D721Med (cell line): ENCODE measurements at regions not wholly inside any gene's neighbourhood (a gene's known extent, or its start where the extent isn't known, plus 50 kb on each side); places are given as distances from the start of the nearest gene placed in this dataset.

Source experiments
- DNase-seq: peaks from one replicate; pipeline ENCODE4 v3.0.0; 2011; ENCODE audit warnings: low spot score; ENCODE audit not compliant: insufficient read length
- FAIRE-seq: peaks from 2 replicates; lab custom pipeline; 2011; peaks lifted over from hg19 to GRCh38; lab: Jason Lieb, UNC
- TF ChIP-seq, protein P1 (sequence below): IDR thresholded peaks from 2 replicates; pipeline ENCODE4 v1.5.1; 2012; ENCODE audit warnings: mild to moderate bottlenecking, control low read depth; ENCODE audit not compliant: insufficient read depth; ENCODE audit errors: missing control alignments

DNA sequence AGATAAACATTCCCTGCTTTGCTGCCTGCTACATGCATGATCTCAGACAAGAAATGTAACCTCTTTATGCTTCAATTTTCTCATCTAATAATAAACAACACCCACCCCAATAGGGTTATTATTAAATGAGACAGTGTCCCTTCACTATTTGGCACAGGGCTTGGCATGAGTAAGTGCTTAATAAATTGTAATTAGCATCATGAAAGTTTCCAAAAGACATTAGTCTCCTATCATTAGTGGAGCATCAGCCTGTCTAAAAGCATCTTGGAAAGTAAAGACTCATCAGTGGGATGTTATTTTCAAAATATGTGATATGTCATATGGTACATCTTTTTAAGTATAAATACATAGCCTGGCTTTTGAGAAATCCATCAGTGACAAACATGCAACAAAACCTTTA lies 275.0 kb downstream of the ZEB2 start:
- TF ChIP-seq, protein P1, sequence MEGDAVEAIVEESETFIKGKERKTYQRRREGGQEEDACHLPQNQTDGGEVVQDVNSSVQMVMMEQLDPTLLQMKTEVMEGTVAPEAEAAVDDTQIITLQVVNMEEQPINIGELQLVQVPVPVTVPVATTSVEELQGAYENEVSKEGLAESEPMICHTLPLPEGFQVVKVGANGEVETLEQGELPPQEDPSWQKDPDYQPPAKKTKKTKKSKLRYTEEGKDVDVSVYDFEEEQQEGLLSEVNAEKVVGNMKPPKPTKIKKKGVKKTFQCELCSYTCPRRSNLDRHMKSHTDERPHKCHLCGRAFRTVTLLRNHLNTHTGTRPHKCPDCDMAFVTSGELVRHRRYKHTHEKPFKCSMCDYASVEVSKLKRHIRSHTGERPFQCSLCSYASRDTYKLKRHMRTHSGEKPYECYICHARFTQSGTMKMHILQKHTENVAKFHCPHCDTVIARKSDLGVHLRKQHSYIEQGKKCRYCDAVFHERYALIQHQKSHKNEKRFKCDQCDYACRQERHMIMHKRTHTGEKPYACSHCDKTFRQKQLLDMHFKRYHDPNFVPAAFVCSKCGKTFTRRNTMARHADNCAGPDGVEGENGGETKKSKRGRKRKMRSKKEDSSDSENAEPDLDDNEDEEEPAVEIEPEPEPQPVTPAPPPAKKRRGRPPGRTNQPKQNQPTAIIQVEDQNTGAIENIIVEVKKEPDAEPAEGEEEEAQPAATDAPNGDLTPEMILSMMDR: no peak
- DNase-seq: no peak
- no peak for FAIRE-seq

DNA sequence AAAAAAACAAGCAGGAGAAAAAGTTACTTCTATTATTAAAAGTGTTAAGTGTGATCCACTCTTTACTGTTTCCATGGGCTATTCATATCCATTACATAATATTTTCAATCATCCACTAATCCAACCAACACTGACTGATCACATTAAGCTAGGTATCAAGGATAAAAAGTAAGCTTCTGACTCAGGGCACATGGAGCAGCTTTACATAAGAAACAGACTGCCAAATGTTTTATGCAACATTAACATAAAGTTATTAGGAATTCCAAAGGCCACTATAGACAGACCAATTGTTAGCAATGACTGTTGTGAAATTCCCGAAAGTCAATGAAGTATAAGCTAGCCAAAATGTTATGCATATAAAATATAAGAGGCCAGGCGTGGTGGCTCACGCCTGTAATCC lies 277.6 kb downstream of the ZEB2 start:
- FAIRE-seq (peak; percentile 11), DNase-seq (no peak)
- TF ChIP-seq, protein P1: no peak

DNA sequence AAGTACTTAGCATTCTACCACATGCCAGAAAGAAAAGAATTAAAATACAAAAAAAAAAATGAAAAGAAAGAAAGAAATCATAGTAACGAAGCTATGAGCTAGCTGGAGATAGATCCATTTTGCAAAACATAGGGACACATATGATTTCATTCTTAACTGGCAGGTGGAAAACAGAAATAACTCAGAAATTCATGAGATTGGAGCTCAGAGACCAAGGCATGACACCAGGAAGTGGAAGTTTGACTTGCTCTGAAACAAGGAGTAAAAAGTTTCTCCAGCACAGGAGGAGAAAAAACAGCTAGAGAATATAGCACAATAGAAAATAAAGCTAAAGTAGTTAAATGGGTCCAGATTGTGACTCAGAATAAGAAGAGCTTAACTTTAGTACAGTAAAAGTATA lies 278.1 kb downstream of the ZEB2 start:
- no peak for FAIRE-seq
- no peak for DNase-seq
- TF ChIP-seq, protein P1: no peak

DNA sequence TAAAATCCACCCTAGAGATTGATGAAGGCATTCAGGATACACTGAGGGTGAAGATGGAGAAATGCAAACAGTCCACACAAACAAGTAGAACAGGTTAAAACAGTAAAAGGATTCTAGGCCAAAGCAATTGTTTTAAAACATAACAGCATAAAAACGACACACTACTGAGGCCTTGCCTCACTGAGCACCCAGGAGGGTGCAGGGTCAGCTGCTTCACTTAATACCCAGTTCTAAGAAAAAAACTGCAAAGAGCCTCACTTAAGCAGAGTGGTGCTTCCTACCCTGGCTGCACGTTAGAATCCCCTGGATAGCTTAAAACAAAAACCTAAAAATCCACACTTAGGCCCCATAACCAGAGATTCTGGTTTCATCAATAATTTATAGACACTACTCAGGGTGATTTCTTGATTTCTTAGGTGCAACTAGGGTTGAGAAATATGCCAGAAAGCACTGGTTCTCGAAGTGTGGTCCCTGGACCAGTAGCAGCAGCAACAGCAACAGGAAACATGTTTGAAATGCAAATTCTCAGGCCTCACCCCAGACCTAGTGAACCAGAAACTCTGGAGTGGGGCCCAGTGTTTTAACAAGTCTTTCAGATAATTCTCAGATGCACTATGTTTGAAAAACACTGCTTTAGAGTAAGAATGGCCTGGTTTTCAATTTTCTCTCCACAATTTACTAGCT lies 279.1 kb downstream of the ZEB2 start:
- TF ChIP-seq, protein P1: no peak
- FAIRE-seq: no peak
- DNase-seq: no peak

DNA sequence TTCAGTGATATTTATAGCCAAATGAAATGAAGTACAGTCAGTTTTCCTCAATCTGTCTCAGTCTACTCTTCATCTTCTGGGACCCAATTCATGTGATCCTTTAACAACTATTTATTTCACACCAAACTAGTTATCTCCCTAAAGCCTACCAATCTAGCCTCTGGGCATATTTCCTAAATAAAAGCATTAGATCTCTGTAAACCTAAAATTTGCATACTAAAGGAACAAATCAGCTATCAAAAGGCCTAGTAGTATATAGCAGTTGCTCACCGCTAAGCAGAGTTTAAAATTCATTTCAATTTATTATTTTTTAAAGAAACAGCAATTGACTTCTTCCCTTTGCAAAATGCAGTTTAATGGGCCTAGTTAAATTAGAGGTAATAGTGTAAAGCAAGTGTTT lies 280.2 kb downstream of the ZEB2 start:
- no peak for FAIRE-seq
- TF ChIP-seq, protein P1: no peak
- no peak for DNase-seq

DNA sequence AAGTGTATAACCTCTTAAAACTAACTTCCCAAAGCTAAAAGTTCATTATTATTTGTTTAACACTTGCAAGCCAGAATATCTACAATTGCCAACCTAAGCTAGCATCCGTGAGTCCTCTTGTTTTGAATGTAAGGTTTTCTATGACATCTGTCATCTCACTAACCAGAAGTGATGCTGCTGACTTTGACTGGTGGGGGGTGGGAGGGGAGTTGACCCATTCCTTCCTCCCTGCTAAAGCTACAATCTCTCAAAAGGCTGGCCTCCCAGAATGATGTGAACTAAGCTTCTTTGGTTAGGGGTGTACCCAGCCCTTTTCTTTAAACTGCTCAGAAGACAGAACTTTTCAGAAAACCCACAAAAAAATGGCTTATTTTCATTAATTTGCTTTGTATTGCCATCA lies 280.6 kb downstream of the ZEB2 start:
- DNase-seq (no peak), FAIRE-seq (no peak)
- TF ChIP-seq, protein P1: no peak

DNA sequence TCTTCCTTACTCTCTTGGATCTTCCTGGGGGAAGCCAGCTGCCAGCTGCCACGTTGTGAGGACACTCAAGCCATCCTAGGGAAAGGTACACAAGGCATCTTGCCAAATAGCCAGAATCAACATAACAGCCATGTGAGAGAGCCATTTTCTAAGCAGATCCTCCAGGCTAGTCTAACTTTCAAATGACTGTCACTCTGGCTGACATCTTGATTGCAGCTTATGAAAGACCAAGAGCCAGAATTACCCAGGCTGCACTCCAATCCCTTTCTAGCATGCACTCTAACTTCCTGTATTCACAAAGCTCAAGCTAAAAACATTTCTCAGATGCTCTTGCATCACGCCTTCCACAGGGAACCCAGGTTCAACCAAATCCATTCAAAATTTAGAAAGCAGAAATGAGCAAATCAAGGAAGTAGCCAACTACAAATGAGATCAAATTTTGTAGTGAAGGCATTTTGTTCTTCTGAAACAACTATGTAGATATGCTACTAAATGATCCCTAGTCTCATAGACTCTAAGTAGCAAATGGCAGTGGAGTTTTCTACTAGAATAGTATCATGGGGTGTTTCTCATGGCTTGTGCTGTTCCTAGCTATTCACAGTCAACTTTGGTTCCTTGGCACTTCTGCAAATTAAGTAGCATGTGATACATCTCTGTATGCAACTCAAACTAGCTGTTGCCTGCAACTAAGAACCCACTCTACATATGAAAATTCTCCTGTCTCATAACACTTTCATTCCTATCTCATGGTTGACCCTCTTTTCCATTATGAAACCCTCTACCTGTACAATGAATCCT lies 281.9 kb downstream of the ZEB2 start:
- TF ChIP-seq, protein P1: no peak
- no peak for FAIRE-seq
- DNase-seq: no peak
